SHP77 (cell line): ENCODE measurements at regions not wholly inside any gene's neighbourhood (a gene's known extent, or its start where the extent isn't known, plus 50 kb on each side); places are given as distances from the start of the nearest gene placed in this dataset.

Experiments
- DNase-seq, 2 experiments: peaks; one replicate each; lab custom pipeline; 2025; lab: John Stamatoyannopoulos, UW

- DNase-seq, result no peak
Observed at GRCh38 chr10:128898916-128899195, 568.2 kb upstream of the MGMT start.

GRCh38 chr10:128900456-128900855 is 566.6 kb upstream of the MGMT start:
- no peak for DNase-seq

GRCh38 chr10:128901236-128901635 is 565.8 kb upstream of the MGMT start:
- no peak for DNase-seq

- no peak for DNase-seq
Observed at GRCh38 chr10:128902031-128902710, 564.9 kb upstream of the MGMT start.

GRCh38 chr10:128907155-128907941 is 559.7 kb upstream of the MGMT start:
- no peak for DNase-seq

- no peak for DNase-seq
Observed at GRCh38 chr10:128908099-128908498, 558.9 kb upstream of the MGMT start.

- DNase-seq, result no peak
Observed at GRCh38 chr10:128908499-128908898, 558.5 kb upstream of the MGMT start.

- DNase-seq, result no peak
Observed at GRCh38 chr10:128912568-128913311, 554.3 kb upstream of the MGMT start.

- no peak for DNase-seq
Observed at GRCh38 chr10:128914681-128915080, 552.4 kb upstream of the MGMT start.

GRCh38 chr10:128915630-128916029 is 551.4 kb upstream of the MGMT start:
- DNase-seq, result no peak

GRCh38 chr10:128916383-128916782 is 550.7 kb upstream of the MGMT start:
- no peak for DNase-seq

GRCh38 chr10:128921389-128922022 is 545.5 kb upstream of the MGMT start:
- DNase-seq, result no peak

- DNase-seq, result no peak
Observed at GRCh38 chr10:128922172-128922571, 544.9 kb upstream of the MGMT start.

- DNase-seq, result no peak
Observed at GRCh38 chr10:128922619-128923196, 544.3 kb upstream of the MGMT start.

- no peak for DNase-seq
Observed at GRCh38 chr10:128924918-128925317, 542.1 kb upstream of the MGMT start.

GRCh38 chr10:128926711-128927110 is 540.3 kb upstream of the MGMT start:
- DNase-seq, result no peak

- DNase-seq, result no peak
Observed at GRCh38 chr10:128927497-128928161, 539.4 kb upstream of the MGMT start.

- DNase-seq, result no peak
Observed at GRCh38 chr10:128928231-128928836, 538.7 kb upstream of the MGMT start.

GRCh38 chr10:128929131-128929530 is 537.9 kb upstream of the MGMT start:
- DNase-seq, result no peak

- DNase-seq, result no peak
Observed at GRCh38 chr10:128929767-128930166, 537.3 kb upstream of the MGMT start.

- no peak for DNase-seq
Observed at GRCh38 chr10:128930515-128930914, 536.5 kb upstream of the MGMT start.
